Endothelial cell of umbilical vein (primary cell): ENCODE measurements at regions not wholly inside any gene's neighbourhood (a gene's known extent, or its start where the extent isn't known, plus 50 kb on each side); places are given as distances from the start of the nearest gene placed in this dataset.

Experiments
- BruUV-seq: library from RNA; stranded (reverse); fragments of 400-500 nt; replicated peaks from 2 replicates; lab custom pipeline; 2021; lab: Mats Ljungman, UMichigan
- CTCF ChIA-PET: fragments of 300-600, 350-600 bp; sonication (Branson Sonifier 250); formaldehyde crosslinking; loops from one replicate; lab custom pipeline; 2021; ENCODE audit warnings: antibody characterized with exemption, inconsistent platforms; lab: Charles Lee
- POLR2A ChIA-PET: fragments of 300-600, 350-600 bp; sonication (Branson Sonifier 250); formaldehyde crosslinking; loops from one replicate; lab custom pipeline; 2021; ENCODE audit warnings: antibody characterized with exemption, inconsistent platforms; lab: Charles Lee
- DNase-seq: peaks from one replicate; pipeline ENCODE4 v3.0.0-alpha.2; 2011; ENCODE audit warnings: low read depth, low spot score
- FAIRE-seq: peaks from 2 replicates; lab custom pipeline; 2011; peaks lifted over from hg19 to GRCh38; lab: Jason Lieb, UNC
- H2AFZ ChIP-seq: 2 replicates; pipeline ENCODE4 v1.6.0; 2012; ENCODE audit warnings: low read depth, low read length, control low read depth, inconsistent platforms
- H3K27ac ChIP-seq: 2 replicates; pipeline ENCODE4 v1.5.1; 2011; ENCODE audit warnings: low read depth, mild to moderate bottlenecking, control low read depth, low read length, moderate library complexity; ENCODE audit not compliant: insufficient read depth
- H3K27me3 ChIP-seq, 2 experiments: 2 replicates each; pipeline versions ENCODE4 v1.6.0 to v1.6.1; 2011; ENCODE audit warnings: low read length in 2 of 2, mixed read lengths in 1 of 2; ENCODE audit not compliant: control insufficient read depth in 2 of 2, insufficient read depth in 2 of 2
- H3K36me3 ChIP-seq, 2 experiments: 2 replicates in 1 of 2; 3 replicates in 1 of 2; pipeline ENCODE4 v1.5.1; 2011; ENCODE audit warnings: low read length in 2 of 2, mild to moderate bottlenecking in 1 of 2, moderate library complexity in 1 of 2; ENCODE audit not compliant: control insufficient read depth in 2 of 2, insufficient read depth in 2 of 2; ENCODE audit errors: extremely low read depth in 1 of 2
- H3K4me1 ChIP-seq: 3 replicates; pipeline ENCODE4 v1.5.1; 2011; ENCODE audit warnings: mild to moderate bottlenecking, low read length; ENCODE audit not compliant: control insufficient read depth, insufficient read depth; ENCODE audit errors: extremely low read depth
- H3K4me2 ChIP-seq: 2 replicates; pipeline ENCODE4 v1.6.1; 2011; ENCODE audit warnings: low read length, control low read depth, mixed read lengths; ENCODE audit not compliant: insufficient read depth
- H3K4me3 ChIP-seq, 3 experiments: fragments of 200-600 bp in 1 of 3; sonication (generic), shearing (Covaris generic) in 1 of 3; replicated peaks in 1 of 3; 2 replicates each; pipeline ENCODE4 v1.5.1; 2011 to 2016; ENCODE audit warnings: control low read depth in 3 of 3, low read length in 3 of 3, mild to moderate bottlenecking in 2 of 3, inconsistent platforms in 1 of 3, low read depth in 1 of 3, moderate library complexity in 1 of 3; ENCODE audit not compliant: insufficient read depth in 1 of 3
- H3K79me2 ChIP-seq: 2 replicates; pipeline ENCODE4 v1.6.0; 2012; ENCODE audit warnings: low read length, inconsistent platforms; ENCODE audit not compliant: control insufficient read depth, insufficient read depth
- H3K9ac ChIP-seq: replicated peaks from 2 replicates; pipeline ENCODE3; 2011; ENCODE audit warnings: low read length, control low read depth; ENCODE audit not compliant: insufficient read depth; ENCODE audit errors: extremely low read depth
- H3K9me1 ChIP-seq: replicated peaks from 3 replicates; pipeline ENCODE4 v1.6.0; 2011; ENCODE audit warnings: mild to moderate bottlenecking, low read length; ENCODE audit not compliant: control insufficient read depth, insufficient read depth; ENCODE audit errors: extremely low read depth
- H3K9me3 ChIP-seq: replicated peaks from 2 replicates; pipeline ENCODE4 v1.5.1; 2012; ENCODE audit warnings: low read length, inconsistent platforms; ENCODE audit not compliant: control insufficient read depth, insufficient read depth
- H4K20me1 ChIP-seq: replicated peaks from 2 replicates; pipeline ENCODE3; 2011; ENCODE audit warnings: mild to moderate bottlenecking, low read length; ENCODE audit not compliant: control insufficient read depth, insufficient read depth; ENCODE audit errors: extremely low read depth
- CTCF ChIP-seq, 2 donors: IDR thresholded peaks; 1 replicate in 1 of 2; 2 replicates in 1 of 2; pipeline ENCODE4 v1.5.1; 2011; ENCODE audit warnings: low read length in 2 of 2, mild to moderate bottlenecking in 2 of 2, moderate library complexity in 2 of 2, control low read depth in 1 of 2, inconsistent platforms in 1 of 2, low read depth in 1 of 2; ENCODE audit not compliant: insufficient read depth in 1 of 2; ENCODE audit errors: extremely low read depth in 1 of 2
- EZH2 ChIP-seq: IDR thresholded peaks from 2 replicates; pipeline ENCODE4 v1.6.1; 2012; ENCODE audit warnings: borderline replicate concordance, low read depth, mild to moderate bottlenecking, moderate library complexity, low read length, inconsistent platforms; ENCODE audit not compliant: severe bottlenecking
- FOS ChIP-seq: IDR thresholded peaks from 2 replicates; pipeline ENCODE4 v1.6.1; 2011; ENCODE audit warnings: mild to moderate bottlenecking, low read length, moderate library complexity, borderline replicate concordance; ENCODE audit not compliant: insufficient read depth
- GATA2 ChIP-seq: IDR thresholded peaks from 2 replicates; pipeline ENCODE4 v1.7.0; 2011; ENCODE audit warnings: low read depth, mild to moderate bottlenecking, moderate library complexity, mixed read lengths, low read length; ENCODE audit not compliant: insufficient read length, insufficient read depth
- JUN ChIP-seq: IDR thresholded peaks from 2 replicates; pipeline ENCODE4 v1.6.1; 2011; ENCODE audit warnings: borderline replicate concordance, low read depth; ENCODE audit not compliant: insufficient read length, insufficient read depth
- MAX ChIP-seq: IDR thresholded peaks from 2 replicates; pipeline ENCODE4 v1.6.1; 2011; ENCODE audit not compliant: insufficient read depth, insufficient read length
- MYC ChIP-seq: IDR thresholded peaks from one replicate; pipeline ENCODE4 v1.6.1; 2011; ENCODE audit warnings: mild to moderate bottlenecking, low read depth, low read length
- POLR2A ChIP-seq: IDR thresholded peaks from 2 replicates; pipeline ENCODE4 v1.6.1; 2012; ENCODE audit warnings: low read depth, mild to moderate bottlenecking, control low read depth, low read length
- POLR2AphosphoS5 ChIP-seq: IDR thresholded peaks from 2 replicates; pipeline ENCODE4 v1.6.1; 2012; ENCODE audit warnings: low read depth, mild to moderate bottlenecking, control low read depth, low read length, moderate library complexity; ENCODE audit not compliant: insufficient read depth
- dilution Hi-C: fragments of 300-500 bp; cut with MboI; formaldehyde crosslinking; loops from one replicate; pipeline ENCODE4 v1.15.0; 2019; ENCODE audit warnings: low sequenced_read_pairs; ENCODE audit not compliant: extremely low pct_ligation_motif_present
- intact Hi-C: fragments of 100-400 bp; cut with micrococcal nuclease; formaldehyde crosslinking; loops from one replicate; pipeline ENCODE4 v1.10.0; 2022

GRCh38 chr18:75492852-75493251 lies 65.3 kb upstream of the SMIM21 start:
- no peak overlapping the region for H3K4me2 ChIP-seq
- H3K36me3 ChIP-seq = no peaks in the 10 kb centered on the region
- H2AFZ ChIP-seq = no peak overlapping the region
- dilution Hi-C loops = no loop called here
- no peaks in the 10 kb centered on the region for H3K79me2 ChIP-seq
- intact Hi-C loops = no loop called here
- H3K27ac ChIP-seq = no peak overlapping the region
- FAIRE-seq (no peak), DNase-seq (no peak)
- ChIA-PET CTCF (no interaction called here), POLR2A (no interaction called here)
- no peaks in the 10 kb centered on the region for H3K4me1 ChIP-seq
- H3K27me3 ChIP-seq = no peaks in the 10 kb centered on the region
- H3K9me1 ChIP-seq = no peaks in the 10 kb centered on the region
- no peak overlapping the region for H3K9ac ChIP-seq
- no peak for TF ChIP-seq JUN
- no peak for TF ChIP-seq MYC
- no peak for TF ChIP-seq POLR2A
- TF ChIP-seq FOS = no peak
- TF ChIP-seq POLR2AphosphoS5 = no peak
- TF ChIP-seq CTCF (IDR thresholded peaks at IDR 0.05; ENCODE audit: extremely low read depth in 1 of 2, insufficient read depth in 1 of 2, low read depth in 1 of 2, low read length in 2 of 2) = no peak
- TF ChIP-seq EZH2 = no peak
- no peak for TF ChIP-seq MAX
- no peak for TF ChIP-seq GATA2
- H3K4me3 ChIP-seq = no peak overlapping the region
- H3K9me3 ChIP-seq = no peaks in the 10 kb centered on the region
- no peaks in the 10 kb centered on the region for H4K20me1 ChIP-seq
- BruUV-seq = no TSS peak
